IMR-90 (cell line): ENCODE measurements at regions not wholly inside any gene's neighbourhood (a gene's known extent, or its start where the extent isn't known, plus 50 kb on each side); places are given as distances from the start of the nearest gene placed in this dataset.

Experiments used
- CEBPB ChIP-seq: IDR thresholded peaks from 2 replicates; pipeline ENCODE4 v1.6.1; 2012; ENCODE audit warnings: low read depth, low read length, improper control_type of control experiment
- CHD1 ChIP-seq: IDR thresholded peaks from 2 replicates; pipeline ENCODE4 v1.6.1; 2012; ENCODE audit warnings: low read depth, low read length, improper control_type of control experiment
- CTCF ChIP-seq: conservative IDR thresholded peaks from 2 replicates; pipeline ENCODE4 v1.5.1; 2012; ENCODE audit warnings: mild to moderate bottlenecking, low read depth, low read length, improper control_type of control experiment
- FOS ChIP-seq: fragments of 150-350 bp; IDR thresholded peaks from 2 replicates; pipeline ENCODE4 v1.6.1; 2016; ENCODE audit warnings: low read depth, low read length
- MAFK ChIP-seq: IDR thresholded peaks from 2 replicates; pipeline ENCODE4 v1.6.1; 2012; ENCODE audit warnings: low read depth, low read length, improper control_type of control experiment
- MAZ ChIP-seq: IDR thresholded peaks from 2 replicates; pipeline ENCODE4 v1.6.1; 2012; ENCODE audit warnings: low read depth, mild to moderate bottlenecking, low read length, improper control_type of control experiment, moderate library complexity, borderline replicate concordance
- MXI1 ChIP-seq: IDR thresholded peaks from 2 replicates; pipeline ENCODE4 v1.6.1; 2012; ENCODE audit warnings: low read depth, mild to moderate bottlenecking, low read length, moderate library complexity, borderline replicate concordance
- NFE2L2 ChIP-seq: fragments of 150-350 bp; IDR thresholded peaks from 2 replicates; pipeline ENCODE4 v1.6.1; 2016; ENCODE audit warnings: low read depth, mild to moderate bottlenecking, low read length
- POLR2A ChIP-seq: IDR thresholded peaks from 2 replicates; pipeline ENCODE4 v1.6.1; 2012; ENCODE audit warnings: mild to moderate bottlenecking, low read depth, low read length
- RAD21 ChIP-seq: IDR thresholded peaks from 2 replicates; pipeline ENCODE4 v1.6.1; 2012; ENCODE audit warnings: low read length, improper control_type of control experiment
- RFX5 ChIP-seq: IDR thresholded peaks from 2 replicates; pipeline ENCODE4 v1.8.0; 2012; ENCODE audit warnings: low read depth, mild to moderate bottlenecking, low read length, moderate library complexity
- SMC3 ChIP-seq: fragments of 150-350 bp; IDR thresholded peaks from 2 replicates; pipeline ENCODE4 v1.6.1; 2016; ENCODE audit warnings: low read depth, mild to moderate bottlenecking, antibody characterized with exemption, low read length, moderate library complexity
- TF ChIP-seq, protein P1 (sequence below): fragments of 150-350 bp; IDR thresholded peaks from 2 replicates; pipeline ENCODE4 v1.6.1; 2017; ENCODE audit warnings: mild to moderate bottlenecking, antibody characterized with exemption, low read length, low read depth
- TF ChIP-seq, protein P2 (sequence below): fragments of 150-350 bp; IDR thresholded peaks from 2 replicates; pipeline ENCODE4 v1.6.1; 2016; ENCODE audit warnings: low read depth, mild to moderate bottlenecking, low read length, moderate library complexity, borderline replicate concordance

DNA sequence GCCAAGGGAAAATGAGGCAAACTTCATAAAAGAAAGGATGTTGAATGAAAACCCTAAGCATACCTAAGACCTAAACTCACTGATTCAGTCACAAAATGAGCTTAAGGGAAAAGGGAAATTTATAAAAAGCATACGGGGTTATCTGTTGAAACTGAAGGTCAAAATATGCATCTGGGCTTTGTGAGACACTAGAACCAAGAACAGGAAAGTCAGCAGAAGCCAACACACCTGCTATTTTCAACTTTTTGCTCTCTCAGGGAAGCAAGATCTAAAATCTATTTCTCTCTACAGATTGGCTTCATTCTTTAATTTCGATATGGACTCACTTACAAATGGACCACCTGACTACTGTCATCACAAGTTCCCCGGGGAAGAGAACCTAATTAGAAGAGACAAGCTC is 338.6 kb upstream of the NECTIN3 start:
- TF ChIP-seq CTCF (no peak), POLR2A (no peak), CEBPB (no peak), RAD21 (no peak), NFE2L2 (no peak), MXI1 (no peak), MAFK (no peak), FOS (no peak), CHD1 (no peak), MAZ (no peak), SMC3 (no peak), RFX5 (no peak)
- TF ChIP-seq, protein P1, sequence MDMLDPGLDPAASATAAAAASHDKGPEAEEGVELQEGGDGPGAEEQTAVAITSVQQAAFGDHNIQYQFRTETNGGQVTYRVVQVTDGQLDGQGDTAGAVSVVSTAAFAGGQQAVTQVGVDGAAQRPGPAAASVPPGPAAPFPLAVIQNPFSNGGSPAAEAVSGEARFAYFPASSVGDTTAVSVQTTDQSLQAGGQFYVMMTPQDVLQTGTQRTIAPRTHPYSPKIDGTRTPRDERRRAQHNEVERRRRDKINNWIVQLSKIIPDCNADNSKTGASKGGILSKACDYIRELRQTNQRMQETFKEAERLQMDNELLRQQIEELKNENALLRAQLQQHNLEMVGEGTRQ, result no peak
- TF ChIP-seq, protein P2, sequence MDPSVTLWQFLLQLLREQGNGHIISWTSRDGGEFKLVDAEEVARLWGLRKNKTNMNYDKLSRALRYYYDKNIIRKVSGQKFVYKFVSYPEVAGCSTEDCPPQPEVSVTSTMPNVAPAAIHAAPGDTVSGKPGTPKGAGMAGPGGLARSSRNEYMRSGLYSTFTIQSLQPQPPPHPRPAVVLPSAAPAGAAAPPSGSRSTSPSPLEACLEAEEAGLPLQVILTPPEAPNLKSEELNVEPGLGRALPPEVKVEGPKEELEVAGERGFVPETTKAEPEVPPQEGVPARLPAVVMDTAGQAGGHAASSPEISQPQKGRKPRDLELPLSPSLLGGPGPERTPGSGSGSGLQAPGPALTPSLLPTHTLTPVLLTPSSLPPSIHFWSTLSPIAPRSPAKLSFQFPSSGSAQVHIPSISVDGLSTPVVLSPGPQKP, result no peak
